HEK293T (cell line): ENCODE measurements at regions not wholly inside any gene's neighbourhood (a gene's known extent, or its start where the extent isn't known, plus 50 kb on each side); places are given as distances from the start of the nearest gene placed in this dataset.

Experiments used
- CTCF ChIA-PET: fragments of 350-600 bp; formaldehyde crosslinking; extraction: SDS; loops from one replicate; lab custom pipeline; 2021; ENCODE audit warnings: antibody characterized with exemption, inconsistent platforms; lab: Yijun Ruan, JAX
- POLR2A ChIA-PET: fragments of 350-600 bp; formaldehyde crosslinking; extraction: SDS; loops from one replicate; lab custom pipeline; 2020; ENCODE audit warnings: antibody characterized with exemption, inconsistent platforms; lab: Yijun Ruan, JAX
- DNase-seq: peaks from one replicate; pipeline ENCODE4 v3.0.0; 2012; ENCODE audit warnings: mixed read lengths; ENCODE audit errors: extremely low spot score
- ARNT ChIP-seq: fragments of 450-650 bp; IDR thresholded peaks from 2 replicates; pipeline ENCODE4 v1.6.1; 2017; ENCODE audit warnings: mild to moderate bottlenecking
- BHLHE40 ChIP-seq: fragments of 450-650 bp; IDR thresholded peaks from 2 replicates; pipeline ENCODE4 v1.6.1; 2016; ENCODE audit warnings: mild to moderate bottlenecking, moderate library complexity, borderline replicate concordance
- CTBP1 ChIP-seq: fragments of 450-650 bp; IDR thresholded peaks from 2 replicates; pipeline ENCODE4 v1.6.1; 2016; ENCODE audit warnings: borderline replicate concordance
- ELF4 ChIP-seq: fragments of 450-650 bp; IDR thresholded peaks from 2 replicates; pipeline ENCODE4 v1.6.1; 2017; ENCODE audit warnings: antibody characterized with exemption
- FOXA1 ChIP-seq: fragments of 450-650 bp; IDR thresholded peaks from 2 replicates; pipeline ENCODE4 v1.6.1; 2016; ENCODE audit warnings: mild to moderate bottlenecking
- FOXK2 ChIP-seq: fragments of 450-650 bp; IDR thresholded peaks from 2 replicates; pipeline ENCODE4 v1.6.1; 2016; ENCODE audit warnings: mild to moderate bottlenecking
- FOXM1 ChIP-seq: fragments of 450-650 bp; IDR thresholded peaks from 2 replicates; pipeline ENCODE4 v1.6.1; 2017; ENCODE audit warnings: mild to moderate bottlenecking, borderline replicate concordance
- HDGF ChIP-seq: fragments of 450-650 bp; IDR thresholded peaks from 2 replicates; pipeline ENCODE4 v1.6.1; 2017; ENCODE audit warnings: antibody characterized with exemption, borderline replicate concordance
- L3MBTL2 ChIP-seq: fragments of 450-650 bp; conservative IDR thresholded peaks from 2 replicates; pipeline ENCODE4 v1.6.1; 2016; ENCODE audit warnings: mild to moderate bottlenecking
- LEF1 ChIP-seq: fragments of 450-650 bp; IDR thresholded peaks from 2 replicates; pipeline ENCODE4 v1.6.1; 2017; ENCODE audit warnings: mild to moderate bottlenecking, borderline replicate concordance
- NFRKB ChIP-seq: fragments of 450-650 bp; IDR thresholded peaks from 2 replicates; pipeline ENCODE4 v1.6.1; 2016; ENCODE audit warnings: mild to moderate bottlenecking, moderate library complexity
- PKNOX1 ChIP-seq: fragments of 450-650 bp; IDR thresholded peaks from 2 replicates; pipeline ENCODE4 v1.6.1; 2016
- SP1 ChIP-seq: fragments of 450-650 bp; IDR thresholded peaks from 2 replicates; pipeline ENCODE4 v1.6.1; 2017
- SUZ12 ChIP-seq: fragments of 450-650 bp; IDR thresholded peaks from 2 replicates; pipeline ENCODE4 v1.6.1; 2016; ENCODE audit warnings: mild to moderate bottlenecking
- TARDBP ChIP-seq: fragments of 450-650 bp; IDR thresholded peaks from 2 replicates; pipeline ENCODE4 v1.6.1; 2016
- ZNF384 ChIP-seq: fragments of 450-650 bp; IDR thresholded peaks from 2 replicates; pipeline ENCODE4 v1.6.1; 2016

GRCh38 chr10:3866332-3866731, 81.3 kb upstream of the KLF6 start:
- CTCF ChIA-PET, result no interaction called here
- POLR2A ChIA-PET, result interaction anchor here (1.0 to 2.3 kb wide), 2 partner anchors 20 to 81 kb away, joined by 3 to 13 read pairs; partner anchors contain the start of gene KLF6
- TF ChIP-seq SUZ12, result no peak
- no peak for TF ChIP-seq ARNT
- no peak for TF ChIP-seq HDGF
- TF ChIP-seq BHLHE40, result no peak
- no peak for TF ChIP-seq ELF4
- no peak for TF ChIP-seq TARDBP
- no peak for TF ChIP-seq L3MBTL2
- TF ChIP-seq FOXM1, result no peak
- no peak for DNase-seq

GRCh38 chr10:3865565-3865964, 80.6 kb upstream of the KLF6 start:
- DNase-seq, result no peak
- POLR2A ChIA-PET, result interaction anchor here (0.8 to 2.3 kb wide), 3 partner anchors 21 to 80 kb away, joined by 3 to 13 read pairs (median 3); partner anchors contain the start of gene KLF6
- CTCF ChIA-PET, result no interaction called here
- TF ChIP-seq PKNOX1, result no peak
- TF ChIP-seq HDGF, result no peak
- no peak for TF ChIP-seq LEF1
- no peak for TF ChIP-seq FOXM1
- no peak for TF ChIP-seq SP1
- no peak for TF ChIP-seq TARDBP
- no peak for TF ChIP-seq L3MBTL2
- TF ChIP-seq NFRKB, result no peak

GRCh38 chr10:3861795-3862194, 76.8 kb upstream of the KLF6 start:
- DNase-seq, result no peak
- no peak for TF ChIP-seq BHLHE40
- TF ChIP-seq ELF4, result no peak
- TF ChIP-seq LEF1, result no peak
- no peak for TF ChIP-seq FOXK2
- no peak for TF ChIP-seq ARNT
- no peak for TF ChIP-seq SP1
- TF ChIP-seq NFRKB, result no peak
- no peak for TF ChIP-seq SUZ12
- no peak for TF ChIP-seq TARDBP
- no peak for TF ChIP-seq FOXA1
- no peak for TF ChIP-seq HDGF
- no peak for TF ChIP-seq L3MBTL2
- TF ChIP-seq CTBP1, result no peak
- no peak for TF ChIP-seq ZNF384
- no peak for TF ChIP-seq FOXM1
- TF ChIP-seq PKNOX1, result no peak
- ChIA-PET CTCF (no interaction called here), POLR2A (interaction anchor here (0.5 kb wide), 1 partner anchor 19 kb away, joined by 3 read pairs; no protein-coding TSS in a partner anchor)

- CTCF ChIA-PET, result interaction anchor here (0.6 kb wide), 1 partner anchor 1577 kb away, joined by 3 read pairs; no protein-coding TSS in a partner anchor
- TF ChIP-seq ARNT (no peak), ZNF384 (no peak), PKNOX1 (no peak), HDGF (no peak), SP1 (no peak), FOXK2 (no peak), FOXA1 (no peak), ELF4 (no peak), CTBP1 (no peak), SUZ12 (no peak), L3MBTL2 (no peak), TARDBP (no peak), BHLHE40 (no peak), FOXM1 (no peak), LEF1 (no peak), NFRKB (no peak)
- no peak for DNase-seq
- POLR2A ChIA-PET, result no interaction called here
Observed at GRCh38 chr10:3858051-3858845, 73.2 kb upstream of the KLF6 start.

GRCh38 chr10:3857318-3857717, 72.3 kb upstream of the KLF6 start:
- CTCF ChIA-PET, result no interaction called here
- no peak for TF ChIP-seq ARNT
- TF ChIP-seq SP1, result no peak
- TF ChIP-seq PKNOX1, result no peak
- no peak for TF ChIP-seq FOXK2
- TF ChIP-seq FOXA1, result no peak
- no peak for TF ChIP-seq NFRKB
- TF ChIP-seq CTBP1, result no peak
- TF ChIP-seq L3MBTL2, result no peak
- no peak for DNase-seq
- POLR2A ChIA-PET, result no interaction called here

GRCh38 chr10:3856593-3856992, 71.6 kb upstream of the KLF6 start:
- DNase-seq, result no peak
- POLR2A ChIA-PET, result interaction anchor here (2.3 kb wide), 1 partner anchor 71 kb away, joined by 15 read pairs; the partner anchor contains the start of gene KLF6
- TF ChIP-seq FOXA1, result no peak
- TF ChIP-seq L3MBTL2, result no peak
- TF ChIP-seq BHLHE40, result no peak
- TF ChIP-seq PKNOX1, result no peak
- TF ChIP-seq ARNT, result no peak
- no peak for TF ChIP-seq FOXK2
- TF ChIP-seq TARDBP, result no peak
- CTCF ChIA-PET, result no interaction called here
